ENCODE measurements at regions not wholly inside any gene's neighbourhood (a gene's known extent, or its start where the extent isn't known, plus 50 kb on each side); places are given as distances from the start of the nearest gene placed in this dataset.
"Not testable (repeated sequence)": the region's sequence is repeated elsewhere in the genome, so short reads cannot be mapped to it uniquely, and the experiment has no call there.

- H3K27me3 ChIP-seq (ENCODE audit: insufficient read depth, low read length); H3K36me3 Mint-ChIP-seq; H3K4me1 Mint-ChIP-seq; H3K4me3 Mint-ChIP-seq; H3K27ac Mint-ChIP-seq; H3K27me3 Mint-ChIP-seq; POLR2A ChIA-PET (ENCODE audit: partially characterized antibody); intact Hi-C loops (cut with micrococcal nuclease); H3K36me3 ChIP-seq (ENCODE audit: insufficient read depth, low read length); H3K9me3 ChIP-seq (ENCODE audit: control insufficient read depth in 1 of 2, low read length in 2 of 2); H3K4me1 ChIP-seq (ENCODE audit: insufficient read depth, low read length); CTCF ChIA-PET (ENCODE audit: partially characterized antibody); H3K9me3 Mint-ChIP-seq; DNase-seq; H3K27ac ChIP-seq (ENCODE audit: low read depth, low read length); H3K4me3 ChIP-seq (ENCODE audit: low read length in 2 of 2): not testable (repeated sequence)
Measured at GRCh38 chr2:35176726-35177125, 1178.9 kb upstream of the CRIM1 start.

GRCh38 chr2:35174845-35175244 is 1180.7 kb upstream of the CRIM1 start:
- no peak overlapping the region for H3K4me3 Mint-ChIP-seq
- ChIA-PET CTCF (ENCODE audit: partially characterized antibody) (no interaction called here), POLR2A (ENCODE audit: partially characterized antibody) (no interaction called here)
- no peaks in the 10 kb centered on the region for H3K36me3 Mint-ChIP-seq
- Histone ChIP-seq H3K9me3 (ENCODE audit: control insufficient read depth in 1 of 2, low read length in 2 of 2) (no peaks in the 10 kb centered on the region), H3K4me1 (ENCODE audit: insufficient read depth, low read length) (no peaks in the 10 kb centered on the region), H3K27me3 (ENCODE audit: insufficient read depth, low read length) (no peaks in the 10 kb centered on the region), H3K36me3 (ENCODE audit: insufficient read depth, low read length) (no peaks in the 10 kb centered on the region), H3K4me3 (ENCODE audit: low read length in 2 of 2) (no peak overlapping the region), H3K27ac (ENCODE audit: low read depth, low read length) (no peak overlapping the region)
- no peaks in the 10 kb centered on the region for H3K27me3 Mint-ChIP-seq
- H3K9me3 Mint-ChIP-seq: peaks cover 0 to 2% (median 0%) of the 10 kb centered on the region in 8 donors
- intact Hi-C loops (cut with micrococcal nuclease): no loop called here
- H3K4me1 Mint-ChIP-seq: no peaks in the 10 kb centered on the region
- H3K27ac Mint-ChIP-seq: no peak overlapping the region
- no peak for DNase-seq

DNA sequence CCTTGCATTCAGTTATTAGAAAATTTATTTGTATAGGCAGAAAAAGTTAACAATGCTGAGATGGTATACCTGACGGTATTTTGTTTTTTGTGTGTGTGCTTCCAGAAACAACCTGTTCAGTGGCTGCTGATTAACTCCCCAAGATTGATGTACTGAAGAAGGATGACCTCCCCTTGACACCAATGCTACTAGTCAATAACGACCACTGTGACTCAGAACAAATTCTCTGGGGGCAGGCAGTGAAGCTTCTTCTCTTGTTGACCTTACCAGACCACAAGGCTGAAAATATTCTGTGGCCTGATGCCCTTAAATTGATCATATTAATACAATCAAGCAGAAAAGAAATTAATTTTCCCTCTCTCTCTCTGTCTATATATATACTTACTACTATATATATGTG is 1182.9 kb upstream of the CRIM1 start:
- no peaks in the 10 kb centered on the region for H3K4me1 ChIP-seq (ENCODE audit: insufficient read depth, low read length)
- POLR2A ChIA-PET (ENCODE audit: partially characterized antibody): no interaction called here
- no peak overlapping the region for H3K27ac ChIP-seq (ENCODE audit: low read depth, low read length)
- H3K36me3 ChIP-seq (ENCODE audit: insufficient read depth, low read length): no peaks in the 10 kb centered on the region
- no peaks in the 10 kb centered on the region for H3K27me3 ChIP-seq (ENCODE audit: insufficient read depth, low read length)
- Mint-ChIP-seq H3K27me3 (no peaks in the 10 kb centered on the region), H3K4me1 (no peaks in the 10 kb centered on the region), H3K27ac (no peak overlapping the region), H3K36me3 (no peaks in the 10 kb centered on the region), H3K9me3 (peaks cover 0 to 2% (median 0%) of the 10 kb centered on the region in 8 donors), H3K4me3 (no peak overlapping the region)
- no peak overlapping the region for H3K4me3 ChIP-seq (ENCODE audit: low read length in 2 of 2)
- intact Hi-C loops (cut with micrococcal nuclease): no loop called here
- CTCF ChIA-PET (ENCODE audit: partially characterized antibody): no interaction called here
- H3K9me3 ChIP-seq (ENCODE audit: control insufficient read depth in 1 of 2, low read length in 2 of 2): no peaks in the 10 kb centered on the region
- no peak for DNase-seq

GRCh38 chr2:35168351-35168750 is 1187.2 kb upstream of the CRIM1 start:
- no peaks in the 10 kb centered on the region for H3K27me3 ChIP-seq (ENCODE audit: insufficient read depth, low read length)
- no peaks in the 10 kb centered on the region for H3K36me3 ChIP-seq (ENCODE audit: insufficient read depth, low read length)
- Mint-ChIP-seq H3K4me1 (no peaks in the 10 kb centered on the region), H3K27ac (no peak overlapping the region), H3K36me3 (no peaks in the 10 kb centered on the region), H3K9me3 (no peaks in the 10 kb centered on the region), H3K27me3 (no peaks in the 10 kb centered on the region), H3K4me3 (no peak overlapping the region)
- no peak overlapping the region for H3K27ac ChIP-seq (ENCODE audit: low read depth, low read length)
- H3K4me1 ChIP-seq (ENCODE audit: insufficient read depth, low read length): no peaks in the 10 kb centered on the region
- intact Hi-C loops (cut with micrococcal nuclease): no loop called here
- POLR2A ChIA-PET (ENCODE audit: partially characterized antibody): no interaction called here
- no peak for DNase-seq
- H3K4me3 ChIP-seq (ENCODE audit: low read length in 2 of 2): no peak overlapping the region
- H3K9me3 ChIP-seq (ENCODE audit: control insufficient read depth in 1 of 2, low read length in 2 of 2): no peaks in the 10 kb centered on the region
- CTCF ChIA-PET (ENCODE audit: partially characterized antibody): no interaction called here

DNA sequence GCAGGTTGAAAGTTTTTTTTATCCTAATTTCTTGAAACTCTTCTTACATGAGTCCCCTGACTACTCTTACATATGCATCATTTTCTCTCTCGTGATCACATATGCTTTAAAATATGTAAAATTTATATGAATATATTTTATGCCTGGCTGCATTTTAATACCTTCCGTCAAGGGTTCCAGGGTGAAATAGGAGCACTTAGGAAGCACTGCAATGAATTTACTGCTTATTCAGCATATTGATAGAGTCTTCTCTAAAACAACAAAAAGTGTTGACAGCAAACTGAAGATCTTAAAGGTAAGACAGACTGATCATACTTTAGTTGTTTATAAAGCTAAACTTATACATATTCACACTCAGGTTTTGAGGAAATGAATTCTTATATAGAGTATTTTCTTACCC is 1191.6 kb upstream of the CRIM1 start:
- no peaks in the 10 kb centered on the region for H3K4me1 ChIP-seq (ENCODE audit: insufficient read depth, low read length)
- H3K4me3 ChIP-seq (ENCODE audit: low read length in 2 of 2): no peak overlapping the region
- H3K36me3 Mint-ChIP-seq: no peaks in the 10 kb centered on the region
- H3K9me3 ChIP-seq (ENCODE audit: control insufficient read depth in 1 of 2, low read length in 2 of 2): no peaks in the 10 kb centered on the region
- no peaks in the 10 kb centered on the region for H3K36me3 ChIP-seq (ENCODE audit: insufficient read depth, low read length)
- peaks cover 0 to 2% (median 0%) of the 10 kb centered on the region in 8 donors for H3K9me3 Mint-ChIP-seq
- H3K27me3 Mint-ChIP-seq: no peaks in the 10 kb centered on the region
- DNase-seq: no peak
- no peak overlapping the region for H3K4me3 Mint-ChIP-seq
- ChIA-PET POLR2A (ENCODE audit: partially characterized antibody) (no interaction called here), CTCF (ENCODE audit: partially characterized antibody) (no interaction called here)
- H3K4me1 Mint-ChIP-seq: no peaks in the 10 kb centered on the region
- intact Hi-C loops (cut with micrococcal nuclease): no loop called here
- no peak overlapping the region for H3K27ac Mint-ChIP-seq
- H3K27me3 ChIP-seq (ENCODE audit: insufficient read depth, low read length): no peaks in the 10 kb centered on the region
- H3K27ac ChIP-seq (ENCODE audit: low read depth, low read length): no peak overlapping the region

GRCh38 chr2:35160871-35161270 is 1194.7 kb upstream of the CRIM1 start:
- DNase-seq: no peak
- Mint-ChIP-seq H3K4me3 (no peak overlapping the region), H3K4me1 (no peaks in the 10 kb centered on the region), H3K36me3 (no peaks in the 10 kb centered on the region), H3K27ac (no peak overlapping the region), H3K9me3 (peaks cover 0 to 2% (median 0%) of the 10 kb centered on the region in 8 donors), H3K27me3 (no peaks in the 10 kb centered on the region)
- POLR2A ChIA-PET (ENCODE audit: partially characterized antibody): no interaction called here
- CTCF ChIA-PET (ENCODE audit: partially characterized antibody): no interaction called here
- Histone ChIP-seq H3K27me3 (ENCODE audit: insufficient read depth, low read length) (no peaks in the 10 kb centered on the region), H3K27ac (ENCODE audit: low read depth, low read length) (no peak overlapping the region), H3K4me1 (ENCODE audit: insufficient read depth, low read length) (no peaks in the 10 kb centered on the region), H3K36me3 (ENCODE audit: insufficient read depth, low read length) (no peaks in the 10 kb centered on the region), H3K4me3 (ENCODE audit: low read length in 2 of 2) (no peak overlapping the region), H3K9me3 (ENCODE audit: control insufficient read depth in 1 of 2, low read length in 2 of 2) (no peaks in the 10 kb centered on the region)
- intact Hi-C loops (cut with micrococcal nuclease): no loop called here

- DNase-seq: no peak
- H3K27ac Mint-ChIP-seq: no peak overlapping the region
- Histone ChIP-seq H3K9me3 (ENCODE audit: control insufficient read depth in 1 of 2, low read length in 2 of 2) (no peaks in the 10 kb centered on the region), H3K36me3 (ENCODE audit: insufficient read depth, low read length) (no peaks in the 10 kb centered on the region), H3K4me1 (ENCODE audit: insufficient read depth, low read length) (no peaks in the 10 kb centered on the region), H3K27me3 (ENCODE audit: insufficient read depth, low read length) (no peaks in the 10 kb centered on the region), H3K27ac (ENCODE audit: low read depth, low read length) (no peak overlapping the region), H3K4me3 (ENCODE audit: low read length in 2 of 2) (no peak overlapping the region)
- peaks cover 0 to 11% (median 4%) of the 10 kb centered on the region in 8 donors for H3K9me3 Mint-ChIP-seq
- POLR2A ChIA-PET (ENCODE audit: partially characterized antibody): no interaction called here
- no peaks in the 10 kb centered on the region for H3K36me3 Mint-ChIP-seq
- H3K27me3 Mint-ChIP-seq: no peaks in the 10 kb centered on the region
- H3K4me3 Mint-ChIP-seq: peak overlapping the region in 1 of 8 donors; percentile 61
- no peaks in the 10 kb centered on the region for H3K4me1 Mint-ChIP-seq
- CTCF ChIA-PET (ENCODE audit: partially characterized antibody): no interaction called here
- intact Hi-C loops (cut with micrococcal nuclease): no loop called here
Measured at GRCh38 chr2:35125871-35126270, 1229.7 kb upstream of the CRIM1 start.

DNA sequence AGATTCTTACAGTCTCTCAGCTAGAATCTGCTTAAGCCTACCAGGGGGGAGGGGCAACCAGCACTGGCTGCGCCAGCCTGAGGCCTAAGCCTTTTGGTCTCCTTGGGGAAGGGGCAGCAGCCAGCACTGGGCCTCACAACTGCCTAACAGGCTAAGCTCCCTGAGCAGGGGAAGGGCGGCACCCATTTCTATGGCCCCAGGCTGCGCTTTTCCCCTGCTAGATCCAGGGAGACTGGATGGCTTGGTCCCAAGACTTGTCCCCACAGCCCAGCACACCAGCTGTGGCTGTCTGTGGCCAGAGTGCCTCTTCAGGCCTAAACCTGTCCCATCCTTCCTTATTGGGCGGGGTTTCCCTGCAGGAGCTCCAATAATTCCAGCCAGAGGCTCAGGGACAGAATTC is 1230.3 kb upstream of the CRIM1 start:
- ChIA-PET POLR2A (ENCODE audit: partially characterized antibody) (no interaction called here), CTCF (ENCODE audit: partially characterized antibody) (no interaction called here)
- Histone ChIP-seq H3K27me3 (ENCODE audit: insufficient read depth, low read length) (no peaks in the 10 kb centered on the region), H3K27ac (ENCODE audit: low read depth, low read length) (no peak overlapping the region), H3K4me3 (ENCODE audit: low read length in 2 of 2) (no peak overlapping the region), H3K9me3 (ENCODE audit: control insufficient read depth in 1 of 2, low read length in 2 of 2) (no peaks in the 10 kb centered on the region), H3K36me3 (ENCODE audit: insufficient read depth, low read length) (no peaks in the 10 kb centered on the region), H3K4me1 (ENCODE audit: insufficient read depth, low read length) (no peaks in the 10 kb centered on the region)
- H3K27me3 Mint-ChIP-seq: no peaks in the 10 kb centered on the region
- H3K27ac Mint-ChIP-seq: no peak overlapping the region
- no peak for DNase-seq
- no peaks in the 10 kb centered on the region for H3K4me1 Mint-ChIP-seq
- intact Hi-C loops (cut with micrococcal nuclease): no loop called here
- no peak overlapping the region for H3K4me3 Mint-ChIP-seq
- no peaks in the 10 kb centered on the region for H3K36me3 Mint-ChIP-seq
- peaks cover 0 to 11% (median 4%) of the 10 kb centered on the region in 8 donors for H3K9me3 Mint-ChIP-seq

Data from CD4-positive, alpha-beta memory T cell (primary cell).